ENCODE measurements at regions not wholly inside any gene's neighbourhood (a gene's known extent, or its start where the extent isn't known, plus 50 kb on each side); places are given as distances from the start of the nearest gene placed in this dataset.
"Not testable (repeated sequence)": the region's sequence is repeated elsewhere in the genome, so short reads cannot be mapped to it uniquely, and the experiment has no call there.

- DNase-seq (ENCODE audit: low read depth) = no peak
Observed at GRCh38 chr1:198411240-198411639, 129.2 kb downstream of the ATP6V1G3 start.

- no peak for DNase-seq (ENCODE audit: low read depth)
Observed at GRCh38 chr1:198408716-198409115, 131.8 kb downstream of the ATP6V1G3 start.

GRCh38 chr1:198404632-198405031, 135.8 kb downstream of the ATP6V1G3 start:
- DNase-seq (ENCODE audit: low read depth) = not testable (repeated sequence)

- no peak for DNase-seq (ENCODE audit: low read depth)
Observed at GRCh38 chr1:198400063-198400462, 140.4 kb downstream of the ATP6V1G3 start.

GRCh38 chr1:198399452-198399851, 141.0 kb downstream of the ATP6V1G3 start:
- DNase-seq (ENCODE audit: low read depth) = no peak

- no peak for DNase-seq (ENCODE audit: low read depth)
Observed at GRCh38 chr1:198397208-198397808, 143.2 kb downstream of the ATP6V1G3 start.

GRCh38 chr1:198391393-198392020, 149.0 kb downstream of the ATP6V1G3 start:
- DNase-seq (ENCODE audit: low read depth) = no peak

GRCh38 chr1:198387587-198387986, 152.9 kb downstream of the ATP6V1G3 start:
- DNase-seq (ENCODE audit: low read depth) = peak; percentile 59

- no peak for DNase-seq (ENCODE audit: low read depth)
Observed at GRCh38 chr1:198380275-198380674, 160.2 kb downstream of the ATP6V1G3 start.

GRCh38 chr1:198377702-198378101, 162.8 kb downstream of the ATP6V1G3 start:
- no peak for DNase-seq (ENCODE audit: low read depth)

GRCh38 chr1:198374288-198374687, 166.2 kb downstream of the ATP6V1G3 start:
- no peak for DNase-seq (ENCODE audit: low read depth)

- DNase-seq (ENCODE audit: low read depth) = peak; percentile 78
Observed at GRCh38 chr1:198373376-198373775, 167.1 kb downstream of the ATP6V1G3 start.
